Ovary (tissue), 3 donors: ENCODE measurements at regions not wholly inside any gene's neighbourhood (a gene's known extent, or its start where the extent isn't known, plus 50 kb on each side); places are given as distances from the start of the nearest gene placed in this dataset.

Experiments used
- EP300 ChIP-seq: sonication (generic); formaldehyde crosslinking; IDR thresholded peaks from one replicate; pipeline ENCODE4 v1.6.1; 2017; ENCODE audit warnings: antibody characterized with exemption
- POLR2A ChIP-seq: fragments of 450-650 bp; IDR thresholded peaks from one replicate; pipeline ENCODE4 v1.6.1; 2017; ENCODE audit warnings: antibody characterized with exemption, mild to moderate bottlenecking, moderate library complexity
- TF ChIP-seq, protein P1 (sequence below), 3 donors: fragments of 450-650 bp in 2 of 3; fragments of 200-600 bp in 1 of 3; IDR thresholded peaks; one replicate each; pipeline versions ENCODE4 v1.5.1 to v1.8.0; 2016 to 2022; ENCODE audit warnings: antibody characterized with exemption in 3 of 3, mild to moderate bottlenecking in 1 of 3
- donor health status: DM: no; HTN: no; CAD: no.

DNA sequence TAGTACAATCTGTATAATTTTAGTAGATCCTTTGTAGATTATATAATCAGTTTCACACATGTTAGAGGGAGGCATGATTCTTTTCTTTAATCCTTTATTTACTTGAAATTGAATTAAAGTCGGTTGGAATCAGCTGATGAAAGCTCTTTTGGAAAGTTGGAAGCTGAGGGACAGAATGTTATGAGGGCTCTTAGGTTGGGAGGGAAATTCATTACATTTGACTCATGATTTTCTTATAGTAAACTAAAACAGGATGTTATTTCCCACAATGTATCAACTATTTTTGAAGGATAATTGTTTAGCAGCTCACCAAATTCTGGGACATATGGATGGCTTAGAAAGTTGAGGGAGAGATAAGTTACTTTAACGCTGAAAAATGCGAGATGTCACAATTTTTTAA, 52.7 kb upstream of the TMEFF2 start:
- TF ChIP-seq, protein P1, sequence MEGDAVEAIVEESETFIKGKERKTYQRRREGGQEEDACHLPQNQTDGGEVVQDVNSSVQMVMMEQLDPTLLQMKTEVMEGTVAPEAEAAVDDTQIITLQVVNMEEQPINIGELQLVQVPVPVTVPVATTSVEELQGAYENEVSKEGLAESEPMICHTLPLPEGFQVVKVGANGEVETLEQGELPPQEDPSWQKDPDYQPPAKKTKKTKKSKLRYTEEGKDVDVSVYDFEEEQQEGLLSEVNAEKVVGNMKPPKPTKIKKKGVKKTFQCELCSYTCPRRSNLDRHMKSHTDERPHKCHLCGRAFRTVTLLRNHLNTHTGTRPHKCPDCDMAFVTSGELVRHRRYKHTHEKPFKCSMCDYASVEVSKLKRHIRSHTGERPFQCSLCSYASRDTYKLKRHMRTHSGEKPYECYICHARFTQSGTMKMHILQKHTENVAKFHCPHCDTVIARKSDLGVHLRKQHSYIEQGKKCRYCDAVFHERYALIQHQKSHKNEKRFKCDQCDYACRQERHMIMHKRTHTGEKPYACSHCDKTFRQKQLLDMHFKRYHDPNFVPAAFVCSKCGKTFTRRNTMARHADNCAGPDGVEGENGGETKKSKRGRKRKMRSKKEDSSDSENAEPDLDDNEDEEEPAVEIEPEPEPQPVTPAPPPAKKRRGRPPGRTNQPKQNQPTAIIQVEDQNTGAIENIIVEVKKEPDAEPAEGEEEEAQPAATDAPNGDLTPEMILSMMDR (IDR thresholded peaks at IDR 0.05): no peak
- TF ChIP-seq EP300: no peak
- TF ChIP-seq POLR2A: no peak
